CD4-positive, CD25-positive, alpha-beta regulatory T cell (primary cell): ENCODE measurements at regions not wholly inside any gene's neighbourhood (a gene's known extent, or its start where the extent isn't known, plus 50 kb on each side); places are given as distances from the start of the nearest gene placed in this dataset.

Experiments used
- ATAC-seq, 2 donors: fragments of 150-1000 bp; cut with Tn5 transposase; one replicate each; pipeline ENCODE4 v1.10.0; 2021; ENCODE audit warnings: low read depth in 2 of 2, moderate number of reproducible peaks in 2 of 2, moderate library complexity in 1 of 2
- DNase-seq, 3 donors: peaks; one replicate each; pipeline versions ENCODE4 v3.0.0 to v3.0.0-alpha.2; 2012 to 2022; ENCODE audit warnings: mixed read lengths in 1 of 3
- H3K27ac ChIP-seq: one replicate; pipeline ENCODE4 v1.7.0; 2013; ENCODE audit warnings: mild to moderate bottlenecking, low read length; ENCODE audit not compliant: insufficient read depth, poor library complexity, severe bottlenecking
- H3K27me3 ChIP-seq: one replicate; pipeline ENCODE4 v1.7.0; 2013; ENCODE audit warnings: low read length; ENCODE audit not compliant: control insufficient read depth, insufficient read depth
- H3K36me3 ChIP-seq: one replicate; pipeline ENCODE4 v1.7.0; 2013; ENCODE audit warnings: mild to moderate bottlenecking, low read length, moderate library complexity; ENCODE audit not compliant: control insufficient read depth, insufficient read depth
- H3K4me1 ChIP-seq: 2 replicates; pipeline ENCODE4 v1.7.0; 2013; ENCODE audit warnings: mild to moderate bottlenecking, low read length; ENCODE audit not compliant: insufficient read depth, control insufficient read depth, poor library complexity, severe bottlenecking
- H3K4me3 ChIP-seq: one replicate; pipeline ENCODE4 v1.7.0; 2013; ENCODE audit warnings: low read depth, mild to moderate bottlenecking, low read length, moderate library complexity
- H3K9me3 ChIP-seq, 2 experiments: 1 replicate in 1 of 2; 2 replicates in 1 of 2; pipeline ENCODE4 v1.7.0; 2013; ENCODE audit warnings: low read length in 2 of 2, mild to moderate bottlenecking in 1 of 2, moderate library complexity in 1 of 2; ENCODE audit not compliant: control insufficient read depth in 2 of 2
- H3K27ac Mint-ChIP-seq, 3 donors: one replicate each; pipeline ENCODE4 v1.8.0; 2020 to 2022; ENCODE audit warnings: mild to moderate bottlenecking in 3 of 3, mixed read lengths in 3 of 3, moderate library complexity in 2 of 3
- H3K27me3 Mint-ChIP-seq: one replicate; pipeline ENCODE4 v1.8.0; 2022; ENCODE audit warnings: mild to moderate bottlenecking, mixed read lengths
- H3K36me3 Mint-ChIP-seq: one replicate; pipeline ENCODE4 v1.8.0; 2020; ENCODE audit warnings: mixed read lengths
- H3K4me1 Mint-ChIP-seq, 4 donors: one replicate each; pipeline ENCODE4 v1.8.0; 2020 to 2022; ENCODE audit warnings: mixed read lengths in 4 of 4, mild to moderate bottlenecking in 1 of 4
- H3K4me3 Mint-ChIP-seq, 4 donors: one replicate each; pipeline ENCODE4 v1.8.0; 2020 to 2022; ENCODE audit warnings: mild to moderate bottlenecking in 4 of 4, mixed read lengths in 4 of 4, moderate library complexity in 3 of 4
- H3K9me3 Mint-ChIP-seq, 7 donors: one replicate each; pipeline ENCODE4 v1.8.0; 2020 to 2022; ENCODE audit warnings: mixed read lengths in 7 of 7, mild to moderate bottlenecking in 3 of 7, moderate library complexity in 2 of 7

DNA sequence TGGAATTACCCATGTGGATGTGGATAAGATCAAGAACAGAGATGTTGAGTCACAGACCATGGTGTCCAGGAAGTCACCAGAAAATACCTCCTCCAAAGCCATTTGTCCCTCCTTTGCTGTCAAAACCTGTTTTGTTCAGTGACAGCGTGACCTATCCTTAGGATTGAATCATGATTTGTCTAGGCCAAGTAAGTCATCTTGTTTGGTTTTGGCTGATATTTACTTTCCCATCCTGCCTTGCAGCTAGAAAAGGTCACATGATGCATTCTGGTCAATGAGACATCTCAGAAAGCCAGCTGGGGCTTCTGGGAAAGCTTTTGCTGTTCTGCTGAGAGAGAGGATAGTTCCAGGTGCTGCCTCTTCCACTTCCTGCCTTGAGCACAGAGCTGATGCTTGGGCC is 225.3 kb upstream of the ZMIZ1 start:
- H3K9me3 ChIP-seq: no peaks in the 10 kb centered on the region
- Mint-ChIP-seq H3K9me3 (peaks cover 0 to 8% (median 0%) of the 10 kb centered on the region in 7 donors), H3K27ac (no peak overlapping the region), H3K4me3 (peak overlapping the region in 1 of 4 donors; percentile 68), H3K36me3 (no peaks in the 10 kb centered on the region), H3K4me1 (no peaks in the 10 kb centered on the region), H3K27me3 (peaks cover 8% of the 10 kb centered on the region)
- no peaks in the 10 kb centered on the region for H3K27me3 ChIP-seq
- H3K4me1 ChIP-seq: no peaks in the 10 kb centered on the region
- ATAC-seq: no peak
- H3K4me3 ChIP-seq: no peak overlapping the region
- DNase-seq: no peak
- no peaks in the 10 kb centered on the region for H3K36me3 ChIP-seq
- no peak overlapping the region for H3K27ac ChIP-seq

DNA sequence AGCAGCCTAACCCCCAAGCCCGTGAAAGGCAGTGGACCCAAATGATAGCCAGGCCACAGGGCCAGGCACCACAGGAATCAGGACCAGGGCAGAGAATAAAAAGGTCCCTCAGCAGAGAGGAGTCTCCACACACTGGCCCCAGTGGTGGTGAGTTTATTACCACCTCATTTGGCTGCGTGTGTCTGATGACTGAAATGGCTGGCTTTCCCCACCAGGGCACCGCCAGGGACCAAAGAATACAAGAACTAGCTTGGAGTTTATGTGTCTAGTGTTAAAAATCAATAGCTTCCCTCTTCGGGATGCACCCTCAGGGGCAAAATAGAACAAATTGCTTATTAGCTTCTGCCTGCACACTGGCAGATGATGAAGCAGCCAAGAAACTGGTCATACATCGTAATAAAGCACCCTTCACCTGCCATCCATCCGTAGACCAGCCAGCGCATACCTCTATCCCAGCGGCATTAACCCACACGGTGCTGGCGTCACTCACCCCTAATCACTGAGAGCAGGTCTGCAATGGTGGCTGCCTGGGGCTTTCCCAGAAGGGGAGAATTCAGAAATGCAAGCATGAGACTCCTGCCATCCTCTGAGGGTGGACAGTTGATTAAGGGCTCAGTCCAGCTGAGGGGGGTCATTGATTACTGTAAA is 223.7 kb upstream of the ZMIZ1 start:
- no peak overlapping the region for H3K27ac Mint-ChIP-seq
- H3K4me1 Mint-ChIP-seq: no peaks in the 10 kb centered on the region
- Histone ChIP-seq H3K36me3 (no peaks in the 10 kb centered on the region), H3K27ac (no peak overlapping the region), H3K9me3 (no peaks in the 10 kb centered on the region), H3K27me3 (no peaks in the 10 kb centered on the region), H3K4me3 (no peak overlapping the region), H3K4me1 (no peaks in the 10 kb centered on the region)
- H3K36me3 Mint-ChIP-seq: no peaks in the 10 kb centered on the region
- no peak overlapping the region for H3K4me3 Mint-ChIP-seq
- H3K27me3 Mint-ChIP-seq: peaks cover 4% of the 10 kb centered on the region
- ATAC-seq (no peak), DNase-seq (no peak)
- H3K9me3 Mint-ChIP-seq: peaks cover 0 to 8% (median 0%) of the 10 kb centered on the region in 7 donors

DNA sequence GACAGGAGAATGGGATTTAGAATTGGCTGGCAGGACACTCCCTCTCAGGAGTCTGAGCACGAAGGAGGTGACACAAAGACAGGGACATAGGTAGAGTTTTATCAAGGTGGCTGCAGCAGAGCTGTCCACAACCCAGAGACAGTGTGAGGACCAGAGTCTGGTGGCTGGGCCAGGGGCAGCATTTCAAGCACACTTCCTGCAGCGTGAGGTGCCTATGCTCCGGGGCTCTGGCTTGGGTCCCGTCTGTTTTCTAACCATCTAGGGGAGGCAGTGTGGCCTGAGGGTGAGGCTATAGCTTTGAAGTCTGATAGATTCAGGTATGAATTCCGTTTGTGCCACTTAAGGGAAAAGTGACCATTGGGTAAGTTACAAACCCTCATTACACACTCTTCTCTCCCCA is 222.7 kb upstream of the ZMIZ1 start:
- no peak overlapping the region for H3K27ac ChIP-seq
- H3K27me3 Mint-ChIP-seq: peaks cover under 1% of the 10 kb centered on the region
- no peaks in the 10 kb centered on the region for H3K9me3 ChIP-seq
- H3K36me3 Mint-ChIP-seq: no peaks in the 10 kb centered on the region
- no peak for DNase-seq
- no peaks in the 10 kb centered on the region for H3K4me1 Mint-ChIP-seq
- ATAC-seq: no peak
- H3K27ac Mint-ChIP-seq: no peak overlapping the region
- no peaks in the 10 kb centered on the region for H3K27me3 ChIP-seq
- no peaks in the 10 kb centered on the region for H3K36me3 ChIP-seq
- H3K4me3 ChIP-seq: no peak overlapping the region
- H3K9me3 Mint-ChIP-seq: peaks cover 0 to 5% (median 0%) of the 10 kb centered on the region in 7 donors
- no peak overlapping the region for H3K4me3 Mint-ChIP-seq
- no peaks in the 10 kb centered on the region for H3K4me1 ChIP-seq

DNA sequence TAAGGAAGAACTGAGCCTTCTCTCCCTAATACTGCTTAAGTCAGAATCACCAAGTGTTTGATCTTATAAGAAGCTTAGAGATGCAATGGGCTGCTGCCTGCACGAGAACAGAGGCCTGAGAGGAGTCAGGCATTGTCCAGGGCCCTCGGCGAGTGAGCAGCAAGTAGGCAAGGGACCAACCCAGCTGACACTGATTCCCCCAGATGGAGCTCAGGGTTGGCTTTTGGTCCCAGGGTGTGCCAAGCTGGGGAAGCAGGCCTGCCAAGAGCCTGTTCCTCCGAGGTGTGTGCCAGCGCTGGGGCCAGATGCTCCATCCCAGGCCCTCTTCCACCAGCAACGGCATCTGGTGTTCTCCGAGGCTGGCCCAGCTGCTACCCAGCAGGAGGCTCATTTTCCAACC is 222.0 kb upstream of the ZMIZ1 start:
- Mint-ChIP-seq H3K27me3 (no peaks in the 10 kb centered on the region), H3K27ac (no peak overlapping the region)
- no peak for ATAC-seq

DNA sequence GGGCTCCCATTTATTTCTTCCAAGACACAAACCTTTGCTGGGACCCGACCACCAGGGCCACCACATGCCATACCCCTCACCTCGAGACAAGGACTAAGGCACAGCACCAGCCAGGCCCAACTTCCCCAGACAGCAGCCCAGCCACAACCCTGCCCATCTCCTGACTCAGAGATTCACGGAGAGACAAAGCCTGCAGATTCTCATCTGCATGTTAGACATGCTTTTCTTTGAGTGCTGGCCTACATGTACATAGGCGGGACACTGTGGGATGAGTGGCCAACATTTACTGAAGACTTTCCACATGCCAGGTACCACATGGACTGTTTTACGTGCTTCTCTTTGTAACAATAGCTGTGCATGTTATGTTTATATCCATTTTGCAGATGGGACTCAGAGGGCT is 221.3 kb upstream of the ZMIZ1 start:
- H3K27ac ChIP-seq: no peak overlapping the region
- Mint-ChIP-seq H3K36me3 (no peaks in the 10 kb centered on the region), H3K27me3 (no peaks in the 10 kb centered on the region), H3K4me1 (no peaks in the 10 kb centered on the region), H3K4me3 (no peak overlapping the region), H3K9me3 (peaks cover 0 to 2% (median 0%) of the 10 kb centered on the region in 7 donors), H3K27ac (no peak overlapping the region)
- no peaks in the 10 kb centered on the region for H3K27me3 ChIP-seq
- DNase-seq (no peak), ATAC-seq (no peak)
- H3K9me3 ChIP-seq: no peaks in the 10 kb centered on the region
- H3K4me1 ChIP-seq: no peaks in the 10 kb centered on the region
- no peak overlapping the region for H3K4me3 ChIP-seq
- no peaks in the 10 kb centered on the region for H3K36me3 ChIP-seq

More for the DNA sequence above, 222.0 kb upstream of the ZMIZ1 start:
- Histone ChIP-seq H3K9me3 (no peaks in the 10 kb centered on the region), H3K36me3 (no peaks in the 10 kb centered on the region), H3K27ac (no peak overlapping the region), H3K27me3 (no peaks in the 10 kb centered on the region), H3K4me3 (no peak overlapping the region), H3K4me1 (no peaks in the 10 kb centered on the region)
- Mint-ChIP-seq H3K36me3 (no peaks in the 10 kb centered on the region), H3K9me3 (peaks cover 0 to 2% (median 0%) of the 10 kb centered on the region in 7 donors), H3K4me1 (no peaks in the 10 kb centered on the region), H3K4me3 (no peak overlapping the region)
- DNase-seq: no peak

DNA sequence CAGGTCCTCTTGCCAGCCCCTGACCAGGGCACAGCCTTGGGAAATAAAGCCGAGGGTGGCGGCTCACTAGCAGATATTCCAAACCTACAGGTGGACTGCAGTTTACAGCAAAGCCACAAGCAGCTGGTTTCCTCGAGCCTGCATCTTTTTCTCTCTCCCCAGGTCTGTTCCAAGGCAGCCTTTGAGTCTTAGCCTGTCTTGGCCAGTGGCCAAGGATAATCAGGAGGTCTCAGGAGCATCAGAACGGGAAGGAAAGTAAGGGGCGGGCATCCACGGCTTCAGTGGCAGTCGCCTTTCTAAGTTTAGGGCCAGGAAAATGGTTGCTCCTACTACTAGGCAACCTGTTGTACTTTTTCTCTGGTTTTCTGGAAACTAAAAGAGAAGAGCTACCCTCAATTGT is 219.7 kb upstream of the ZMIZ1 start:
- DNase-seq: no peak
- Mint-ChIP-seq H3K27ac (no peak overlapping the region), H3K4me1 (no peaks in the 10 kb centered on the region), H3K36me3 (no peaks in the 10 kb centered on the region), H3K4me3 (no peak overlapping the region), H3K9me3 (peaks cover 0 to 3% (median 0%) of the 10 kb centered on the region in 7 donors), H3K27me3 (no peaks in the 10 kb centered on the region)
- no peak overlapping the region for H3K27ac ChIP-seq
- no peaks in the 10 kb centered on the region for H3K27me3 ChIP-seq
- ATAC-seq: no peak
- no peaks in the 10 kb centered on the region for H3K4me1 ChIP-seq
- H3K4me3 ChIP-seq: no peak overlapping the region
- no peaks in the 10 kb centered on the region for H3K9me3 ChIP-seq
- H3K36me3 ChIP-seq: no peaks in the 10 kb centered on the region

DNA sequence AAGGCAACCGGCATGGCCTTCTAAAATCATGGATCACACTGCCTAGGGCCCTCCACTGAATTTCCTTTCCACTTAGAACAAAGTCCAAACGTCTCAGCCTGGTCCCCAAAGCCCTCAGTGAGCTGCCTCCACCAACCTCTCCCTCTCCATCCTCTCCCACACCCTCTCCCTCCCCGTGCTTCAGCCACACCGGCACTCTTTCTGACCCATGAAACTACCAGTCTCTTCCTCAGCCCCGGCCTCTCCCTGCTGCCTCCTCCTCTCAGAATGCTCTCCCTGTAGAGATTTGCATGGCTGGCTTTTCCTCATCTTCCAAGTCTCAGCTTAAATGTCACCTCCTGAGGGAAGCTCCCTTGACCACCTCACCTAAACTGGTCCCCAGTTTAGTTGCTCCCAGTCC is 219.0 kb upstream of the ZMIZ1 start:
- no peaks in the 10 kb centered on the region for H3K36me3 ChIP-seq
- Mint-ChIP-seq H3K36me3 (no peaks in the 10 kb centered on the region), H3K27ac (no peak overlapping the region), H3K4me1 (no peaks in the 10 kb centered on the region), H3K9me3 (peaks cover 0 to 3% (median 0%) of the 10 kb centered on the region in 7 donors), H3K27me3 (no peaks in the 10 kb centered on the region), H3K4me3 (no peak overlapping the region)
- H3K27me3 ChIP-seq: no peaks in the 10 kb centered on the region
- DNase-seq (no peak), ATAC-seq (no peak)
- no peaks in the 10 kb centered on the region for H3K4me1 ChIP-seq
- H3K4me3 ChIP-seq: no peak overlapping the region
- H3K27ac ChIP-seq: no peak overlapping the region
- H3K9me3 ChIP-seq: no peaks in the 10 kb centered on the region

DNA sequence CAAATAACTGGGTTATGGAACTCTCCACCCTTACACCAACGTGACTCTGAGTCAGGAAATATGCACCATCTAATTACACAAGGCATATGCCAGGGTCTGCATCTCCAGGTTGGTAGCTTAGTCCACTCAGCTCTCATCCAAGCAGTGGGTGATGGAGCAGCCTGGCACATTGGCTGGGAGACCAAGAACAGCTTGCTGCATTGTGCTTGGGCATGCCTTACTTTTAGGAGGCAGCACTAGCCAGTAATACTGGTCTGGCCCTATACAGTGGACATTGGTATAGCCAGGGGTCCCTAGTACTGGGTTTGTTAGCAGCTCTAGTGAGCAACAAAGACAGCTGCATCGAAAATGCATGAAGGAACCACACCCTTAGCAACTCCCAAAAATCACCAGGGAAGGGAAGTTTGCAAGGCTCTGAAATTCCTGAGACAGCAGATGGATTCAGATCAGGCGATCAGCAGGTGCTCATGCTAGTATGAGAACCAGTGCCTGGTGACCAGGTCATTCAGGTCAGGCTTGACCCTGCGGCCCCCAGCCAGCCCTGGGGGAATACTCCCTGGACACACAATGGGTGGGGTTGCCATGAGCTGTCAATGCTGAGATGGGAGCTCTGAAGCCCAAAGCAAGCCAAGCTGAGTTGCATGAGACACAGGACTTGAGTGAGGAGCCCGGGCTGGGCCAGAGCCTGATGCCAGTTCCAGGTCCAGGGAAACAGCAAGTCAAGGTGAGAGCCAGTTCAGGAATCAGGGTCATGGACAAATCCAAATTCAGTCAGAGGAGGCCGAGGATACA is 217.9 kb upstream of the ZMIZ1 start:
- H3K27ac ChIP-seq: no peak overlapping the region
- DNase-seq (no peak), ATAC-seq (no peak)
- H3K9me3 Mint-ChIP-seq: peaks cover 0 to 3% (median 0%) of the 10 kb centered on the region in 7 donors
- H3K36me3 Mint-ChIP-seq: no peaks in the 10 kb centered on the region
- H3K4me3 ChIP-seq: no peak overlapping the region
- H3K4me1 ChIP-seq: no peaks in the 10 kb centered on the region
- H3K27ac Mint-ChIP-seq: no peak overlapping the region
- H3K27me3 Mint-ChIP-seq: no peaks in the 10 kb centered on the region
- no peaks in the 10 kb centered on the region for H3K4me1 Mint-ChIP-seq
- H3K27me3 ChIP-seq: no peaks in the 10 kb centered on the region
- no peaks in the 10 kb centered on the region for H3K9me3 ChIP-seq
- no peaks in the 10 kb centered on the region for H3K36me3 ChIP-seq
- H3K4me3 Mint-ChIP-seq: no peak overlapping the region
